ENCODE measurements at regions not wholly inside any gene's neighbourhood (a gene's known extent, or its start where the extent isn't known, plus 50 kb on each side); places are given as distances from the start of the nearest gene placed in this dataset.

GRCh38 chr10:113273181-113274163, 279.4 kb upstream of the HABP2 start:
- no peak for TF ChIP-seq CTCF (IDR thresholded peaks at IDR 0.05)
- Mint-ChIP-seq H3K36me3 (ENCODE audit: low read depth) (no peaks in the 10 kb centered on the region), H3K9me3 (peaks cover 8% of the 10 kb centered on the region), H3K4me3 (no peak overlapping the region), H3K27ac (no peak overlapping the region), H3K27me3 (peaks cover 5% of the 10 kb centered on the region), H3K4me1 (ENCODE audit: low read depth) (no peaks in the 10 kb centered on the region)
- no peaks in the 10 kb centered on the region for H3K4me1 ChIP-seq (ENCODE audit: insufficient read depth, low read length)
- DNase-seq: peak in 3 of 14 experiments; percentile 8 to 38 (median 37)
- H3K27ac ChIP-seq (ENCODE audit: low read depth in 1 of 2, low read length in 2 of 2): no peak overlapping the region
- intact Hi-C loops (cut with DNase I, micrococcal nuclease): no loop called here
- H3K27me3 ChIP-seq (ENCODE audit: control insufficient read depth in 1 of 2, insufficient read depth in 2 of 2, low read length in 2 of 2): no peaks in the 10 kb centered on the region
- peaks cover 0 to 15% of the 10 kb centered on the region in 2 experiments for H3K9me3 ChIP-seq (ENCODE audit: control insufficient read depth in 1 of 2, insufficient read depth in 1 of 2, low read length in 2 of 2)
- ATAC-seq (ENCODE audit: poor library complexity): no peak
- POLR2A ChIA-PET: no interaction called here
- no peak overlapping the region for H3K4me3 ChIP-seq (ENCODE audit: low read length)
- no peaks in the 10 kb centered on the region for H3K36me3 ChIP-seq (ENCODE audit: insufficient read depth, low read length)
- CTCF ChIA-PET: no interaction called here

GRCh38 chr10:113274176-113274829, 278.6 kb upstream of the HABP2 start:
- H3K27me3 Mint-ChIP-seq: no peaks in the 10 kb centered on the region
- H3K4me1 Mint-ChIP-seq (ENCODE audit: low read depth): no peaks in the 10 kb centered on the region
- H3K36me3 Mint-ChIP-seq (ENCODE audit: low read depth): no peaks in the 10 kb centered on the region
- H3K4me1 ChIP-seq (ENCODE audit: insufficient read depth, low read length): no peaks in the 10 kb centered on the region
- no peak overlapping the region for H3K4me3 Mint-ChIP-seq
- intact Hi-C loops (cut with DNase I, micrococcal nuclease): no loop called here
- H3K36me3 ChIP-seq (ENCODE audit: insufficient read depth, low read length): no peaks in the 10 kb centered on the region
- DNase-seq (peak in 2 of 14 experiments; percentile 16), ATAC-seq (ENCODE audit: poor library complexity) (no peak)
- ChIA-PET POLR2A (no interaction called here), CTCF (no interaction called here)
- H3K27ac Mint-ChIP-seq: no peak overlapping the region
- no peaks in the 10 kb centered on the region for H3K27me3 ChIP-seq (ENCODE audit: control insufficient read depth in 1 of 2, insufficient read depth in 2 of 2, low read length in 2 of 2)
- no peak overlapping the region for H3K27ac ChIP-seq (ENCODE audit: low read depth in 1 of 2, low read length in 2 of 2)
- H3K9me3 ChIP-seq (ENCODE audit: control insufficient read depth in 1 of 2, insufficient read depth in 1 of 2, low read length in 2 of 2): peaks cover 0 to 15% of the 10 kb centered on the region in 2 experiments
- TF ChIP-seq CTCF (IDR thresholded peaks at IDR 0.05): no peak
- H3K9me3 Mint-ChIP-seq: peaks cover 8% of the 10 kb centered on the region
- no peak overlapping the region for H3K4me3 ChIP-seq (ENCODE audit: low read length)

GRCh38 chr10:113278221-113278620, 274.6 kb upstream of the HABP2 start:
- CTCF ChIA-PET: no interaction called here
- H3K36me3 ChIP-seq (ENCODE audit: insufficient read depth, low read length): no peaks in the 10 kb centered on the region
- no peak overlapping the region for H3K27ac Mint-ChIP-seq
- ATAC-seq (ENCODE audit: poor library complexity) (no peak), DNase-seq (no peak)
- POLR2A ChIA-PET: no interaction called here
- H3K27me3 Mint-ChIP-seq: peaks cover 6% of the 10 kb centered on the region
- no peak overlapping the region for H3K4me3 ChIP-seq (ENCODE audit: low read length)
- H3K9me3 ChIP-seq (ENCODE audit: control insufficient read depth in 1 of 2, insufficient read depth in 1 of 2, low read length in 2 of 2): peaks cover 0 to 15% of the 10 kb centered on the region in 2 experiments
- no peak overlapping the region for H3K27ac ChIP-seq (ENCODE audit: low read depth in 1 of 2, low read length in 2 of 2)
- intact Hi-C loops (cut with DNase I, micrococcal nuclease): no loop called here
- H3K4me1 Mint-ChIP-seq (ENCODE audit: low read depth): no peaks in the 10 kb centered on the region
- no peaks in the 10 kb centered on the region for H3K4me1 ChIP-seq (ENCODE audit: insufficient read depth, low read length)
- H3K36me3 Mint-ChIP-seq (ENCODE audit: low read depth): no peaks in the 10 kb centered on the region
- H3K9me3 Mint-ChIP-seq: peaks cover 8% of the 10 kb centered on the region
- no peak overlapping the region for H3K4me3 Mint-ChIP-seq
- H3K27me3 ChIP-seq (ENCODE audit: control insufficient read depth in 1 of 2, insufficient read depth in 2 of 2, low read length in 2 of 2): no peaks in the 10 kb centered on the region
- TF ChIP-seq CTCF (IDR thresholded peaks at IDR 0.05): no peak

Data from CD4-positive, alpha-beta T cell (primary cell).